CD4-positive, alpha-beta T cell treated with Interleukin-10 for 1 hour (primary cell): ENCODE measurements at regions not wholly inside any gene's neighbourhood (a gene's known extent, or its start where the extent isn't known, plus 50 kb on each side); places are given as distances from the start of the nearest gene placed in this dataset.
"Not testable (repeated sequence)": the region's sequence is repeated elsewhere in the genome, so short reads cannot be mapped to it uniquely, and the experiment has no call there.

ENCODE experiments used
- DNase-seq: peaks from one replicate; pipeline ENCODE4 v3.0.0-alpha.2; 2020

DNA sequence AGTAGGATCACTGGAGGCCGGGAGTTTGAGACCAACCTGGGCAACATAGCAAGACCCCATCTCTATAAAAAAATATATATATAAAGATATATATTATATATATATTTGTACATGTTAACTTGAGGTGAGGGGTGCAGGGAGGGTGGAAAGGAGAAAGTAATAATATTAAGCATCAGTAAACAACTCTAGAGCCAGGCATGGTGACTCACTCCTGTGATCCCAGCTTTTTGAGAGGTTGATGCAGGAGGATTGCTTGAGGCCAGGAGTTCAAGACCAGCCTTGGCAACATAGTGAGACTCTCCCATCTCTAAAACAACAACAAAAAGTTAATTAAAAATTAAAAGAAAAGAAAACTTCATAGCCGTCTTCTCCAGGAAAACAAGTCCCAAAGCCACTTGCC lies 61.7 kb upstream of the SMURF2 start:
- no peak for DNase-seq

DNA sequence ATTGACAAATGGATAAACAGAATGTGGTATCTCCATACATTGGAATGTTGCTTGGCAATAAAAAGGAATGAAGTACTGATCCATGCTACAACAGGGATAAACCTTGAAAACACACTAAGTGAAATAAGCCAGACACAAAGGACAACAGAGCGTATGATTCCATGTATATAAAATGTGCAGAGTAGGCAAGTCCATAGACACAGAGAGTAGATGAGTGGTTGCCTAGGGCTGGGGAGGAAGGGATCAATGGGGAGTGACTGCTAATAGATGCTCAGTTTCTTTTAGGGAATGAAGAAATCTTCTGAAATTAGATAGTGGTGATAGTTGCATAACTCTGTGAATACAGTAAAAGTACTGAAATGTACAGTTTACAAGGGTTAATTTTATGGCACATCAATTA lies 59.4 kb upstream of the SMURF2 start:
- not testable (repeated sequence) for DNase-seq

DNA sequence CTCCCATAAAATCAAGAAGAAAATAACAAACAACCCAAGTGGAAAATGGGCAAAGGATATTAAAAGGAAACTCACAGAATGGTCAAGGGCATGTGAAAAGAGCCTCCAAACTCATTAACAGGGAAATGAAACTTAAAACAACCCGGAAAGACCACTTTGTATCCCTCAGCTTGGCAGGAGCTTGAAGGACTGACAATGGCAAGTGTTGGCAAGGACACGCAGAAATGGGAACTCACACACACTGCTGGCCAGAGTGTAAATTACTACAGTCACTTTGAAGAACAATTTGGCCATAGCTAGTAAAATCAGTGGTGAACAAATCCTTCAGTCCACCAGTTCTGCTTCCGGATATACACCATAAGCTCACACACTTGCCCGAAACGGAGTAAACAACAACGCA lies 58.1 kb upstream of the SMURF2 start:
- not testable (repeated sequence) for DNase-seq

DNA sequence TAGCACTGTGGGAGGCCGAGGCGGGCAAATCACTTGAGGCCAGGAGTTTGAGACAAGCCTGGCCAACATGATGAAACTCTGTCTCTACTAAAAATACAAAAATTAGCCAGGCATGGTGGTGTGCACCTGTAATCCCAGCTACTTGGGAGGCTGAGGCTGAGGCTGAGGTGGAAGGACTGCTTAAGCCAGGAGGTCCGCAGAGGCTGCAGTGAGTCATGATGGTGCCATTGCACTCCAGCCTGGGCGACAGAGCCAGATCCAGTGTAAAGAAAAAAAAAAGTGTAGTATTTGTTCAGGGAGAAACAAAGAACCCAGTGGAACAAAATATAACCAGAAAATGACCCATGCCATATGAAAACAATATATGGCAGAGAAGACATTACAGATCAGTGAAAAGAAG lies 57.4 kb upstream of the SMURF2 start:
- not testable (repeated sequence) for DNase-seq

DNA sequence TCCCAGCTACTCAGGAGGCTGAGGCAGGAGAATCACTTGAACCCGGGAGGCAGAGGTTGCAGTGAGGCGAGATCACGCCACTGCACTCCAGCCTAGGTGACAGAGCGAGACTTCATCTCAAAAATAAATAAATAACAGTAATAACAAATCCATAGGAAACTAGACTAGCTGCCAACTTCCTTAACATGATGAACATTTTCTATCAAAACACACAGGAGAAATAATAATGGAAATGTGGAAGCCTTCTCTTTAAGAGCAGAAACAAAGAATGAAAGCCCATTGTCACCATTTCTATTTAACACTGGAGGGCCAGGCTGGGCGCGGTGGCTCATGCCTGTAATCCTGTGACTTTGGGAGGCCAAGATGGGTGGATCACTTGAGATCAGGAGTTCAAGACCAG lies 56.7 kb upstream of the SMURF2 start:
- DNase-seq: not testable (repeated sequence)

DNA sequence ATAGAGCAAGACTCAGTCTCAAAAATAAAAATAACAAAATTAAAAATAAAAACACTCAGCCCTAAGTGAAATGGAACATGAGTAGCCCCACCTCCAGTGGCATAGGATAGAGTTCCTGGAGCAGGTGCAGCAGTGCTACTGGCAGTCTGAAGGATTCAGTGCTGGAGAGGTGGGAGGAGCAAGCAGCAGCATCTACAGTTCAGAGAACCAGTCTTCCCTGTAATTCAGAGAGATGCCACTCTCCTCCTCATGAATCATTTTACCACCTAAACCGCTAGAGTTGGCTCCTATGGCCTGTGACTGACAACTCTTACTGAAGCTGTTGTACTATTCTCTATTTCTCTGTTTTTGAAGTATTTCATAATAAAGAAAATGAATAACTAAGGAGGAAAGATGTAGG lies 56.0 kb upstream of the SMURF2 start:
- no peak for DNase-seq

DNA sequence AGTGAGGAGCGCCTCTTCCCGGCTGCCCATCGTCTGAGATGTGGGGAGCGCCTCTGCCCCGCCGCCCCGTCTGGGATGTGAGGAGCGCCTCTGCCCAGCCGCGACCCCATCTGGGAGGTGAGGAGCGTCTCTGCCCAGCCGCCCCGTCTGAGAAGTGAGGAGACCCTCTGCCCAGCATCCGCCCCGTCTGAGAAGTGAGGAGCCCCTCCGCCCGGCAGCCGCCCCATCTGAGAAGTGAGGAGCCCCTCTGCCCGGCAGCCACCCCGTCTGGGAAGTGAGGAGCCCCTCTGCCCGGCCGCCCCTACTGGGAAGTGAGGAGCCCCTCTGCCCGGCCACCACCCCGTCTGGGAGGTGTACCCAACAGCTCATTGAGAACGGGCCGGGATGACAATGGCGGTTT lies 54.4 kb upstream of the SMURF2 start:
- DNase-seq: not testable (repeated sequence)

DNA sequence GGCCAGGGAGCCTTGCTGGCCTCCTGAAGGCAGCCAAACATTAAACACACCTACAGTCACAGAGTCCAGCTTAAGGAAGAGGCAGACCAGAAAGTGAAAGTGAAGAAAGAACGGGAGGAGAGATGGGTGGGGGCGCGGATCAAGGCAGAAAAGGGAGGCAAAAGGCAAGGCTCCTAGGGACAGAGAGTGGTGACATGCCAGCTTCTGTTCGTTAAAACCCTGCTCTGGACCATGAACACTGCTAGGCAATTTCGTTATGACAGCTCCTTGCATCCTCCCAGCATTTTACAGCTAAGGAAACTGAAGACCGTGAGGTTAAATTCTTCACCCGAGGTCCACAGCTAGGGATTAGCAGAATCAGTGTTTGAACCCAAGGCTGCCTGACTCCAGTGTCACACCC lies 51.7 kb upstream of the SMURF2 start:
- DNase-seq: peak; percentile 17

DNA sequence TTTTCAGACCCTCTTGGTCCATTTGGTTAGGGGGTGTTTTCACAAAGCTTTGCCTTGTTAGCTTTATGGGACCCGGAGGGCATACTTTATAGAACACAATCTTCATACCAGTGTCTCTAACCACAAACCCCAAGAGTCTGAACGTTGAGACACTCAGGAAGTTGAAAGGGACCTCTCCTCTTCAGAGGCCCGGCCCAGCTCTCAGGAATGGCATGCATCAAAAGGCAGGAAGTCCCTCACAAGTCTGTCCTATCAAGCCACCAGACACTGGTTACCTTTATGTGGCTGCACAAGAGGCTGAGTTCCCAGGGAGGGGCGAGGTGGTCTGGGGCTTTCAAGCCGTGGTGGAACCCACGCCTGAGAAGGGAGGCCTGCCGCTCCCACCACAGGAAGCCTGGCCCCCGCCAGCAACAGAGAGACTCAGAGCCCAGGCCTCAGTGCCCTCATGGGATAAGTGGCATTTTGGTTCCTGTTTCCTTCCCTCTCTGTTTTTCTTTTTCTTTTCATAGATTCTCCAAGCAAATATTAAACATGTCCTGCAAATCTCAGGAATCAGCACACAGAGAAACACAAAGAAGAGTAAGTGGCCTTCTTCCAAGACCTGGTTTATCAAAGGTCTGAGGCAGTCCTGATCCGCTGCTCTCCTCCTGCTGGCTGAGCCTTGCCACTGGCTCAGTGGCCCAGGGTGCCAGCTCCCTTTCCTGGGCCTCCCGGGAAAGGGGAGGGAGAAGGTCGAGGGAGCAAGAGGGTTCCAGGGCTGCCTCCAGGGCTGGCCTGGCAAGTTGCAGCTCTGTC lies 50.6 kb upstream of the SMURF2 start:
- DNase-seq: peak; percentile 49
